ENCODE measurements at regions not wholly inside any gene's neighbourhood (a gene's known extent, or its start where the extent isn't known, plus 50 kb on each side); places are given as distances from the start of the nearest gene placed in this dataset.

GRCh38 chr4:10298681-10299080, 158.5 kb downstream of the ZNF518B start:
- no peak overlapping the region for H3K27ac ChIP-seq (ENCODE audit: low read depth, low read length)
- no peak overlapping the region for H3K4me3 ChIP-seq (ENCODE audit: low read length)
- no peak overlapping the region for H3K9ac ChIP-seq (ENCODE audit: low read length)
- H3K36me3 ChIP-seq (ENCODE audit: control insufficient read depth, insufficient read depth, low read length): no peaks in the 10 kb centered on the region
- H3K4me1 ChIP-seq (ENCODE audit: control insufficient read depth, insufficient read depth, low read length): no peaks in the 10 kb centered on the region
- H3K27me3 ChIP-seq (ENCODE audit: control insufficient read depth, insufficient read depth, low read length): no peaks in the 10 kb centered on the region

GRCh38 chr4:10296730-10297129, 160.5 kb downstream of the ZNF518B start:
- Histone ChIP-seq H3K27me3 (ENCODE audit: control insufficient read depth, insufficient read depth, low read length) (no peaks in the 10 kb centered on the region), H3K4me1 (ENCODE audit: control insufficient read depth, insufficient read depth, low read length) (no peaks in the 10 kb centered on the region), H3K27ac (ENCODE audit: low read depth, low read length) (no peak overlapping the region), H3K9ac (ENCODE audit: low read length) (no peak overlapping the region), H3K4me3 (ENCODE audit: low read length) (no peak overlapping the region), H3K36me3 (ENCODE audit: control insufficient read depth, insufficient read depth, low read length) (no peaks in the 10 kb centered on the region)

GRCh38 chr4:10295301-10295700, 161.9 kb downstream of the ZNF518B start:
- Histone ChIP-seq H3K4me1 (ENCODE audit: control insufficient read depth, insufficient read depth, low read length) (no peaks in the 10 kb centered on the region), H3K27ac (ENCODE audit: low read depth, low read length) (no peak overlapping the region), H3K9ac (ENCODE audit: low read length) (no peak overlapping the region), H3K36me3 (ENCODE audit: control insufficient read depth, insufficient read depth, low read length) (no peaks in the 10 kb centered on the region), H3K4me3 (ENCODE audit: low read length) (no peak overlapping the region), H3K27me3 (ENCODE audit: control insufficient read depth, insufficient read depth, low read length) (no peaks in the 10 kb centered on the region)

- H3K4me1 ChIP-seq (ENCODE audit: control insufficient read depth, insufficient read depth, low read length): no peaks in the 10 kb centered on the region
- no peaks in the 10 kb centered on the region for H3K27me3 ChIP-seq (ENCODE audit: control insufficient read depth, insufficient read depth, low read length)
- H3K36me3 ChIP-seq (ENCODE audit: control insufficient read depth, insufficient read depth, low read length): no peaks in the 10 kb centered on the region
- no peak overlapping the region for H3K9ac ChIP-seq (ENCODE audit: low read length)
- H3K4me3 ChIP-seq (ENCODE audit: low read length): no peak overlapping the region
- H3K27ac ChIP-seq (ENCODE audit: low read depth, low read length): no peak overlapping the region
These were observed 167.7 kb downstream of the ZNF518B start for GRCh38 chr4:10289538-10289906.

- Histone ChIP-seq H3K36me3 (ENCODE audit: control insufficient read depth, insufficient read depth, low read length) (no peaks in the 10 kb centered on the region), H3K27me3 (ENCODE audit: control insufficient read depth, insufficient read depth, low read length) (no peaks in the 10 kb centered on the region), H3K4me1 (ENCODE audit: control insufficient read depth, insufficient read depth, low read length) (no peaks in the 10 kb centered on the region), H3K9ac (ENCODE audit: low read length) (no peak overlapping the region), H3K4me3 (ENCODE audit: low read length) (no peak overlapping the region), H3K27ac (ENCODE audit: low read depth, low read length) (no peak overlapping the region)
These were observed 168.2 kb downstream of the ZNF518B start for GRCh38 chr4:10288830-10289537.

- H3K9ac ChIP-seq (ENCODE audit: low read length): no peak overlapping the region
- no peaks in the 10 kb centered on the region for H3K27me3 ChIP-seq (ENCODE audit: control insufficient read depth, insufficient read depth, low read length)
- no peaks in the 10 kb centered on the region for H3K4me1 ChIP-seq (ENCODE audit: control insufficient read depth, insufficient read depth, low read length)
- H3K4me3 ChIP-seq (ENCODE audit: low read length): no peak overlapping the region
- no peaks in the 10 kb centered on the region for H3K36me3 ChIP-seq (ENCODE audit: control insufficient read depth, insufficient read depth, low read length)
- H3K27ac ChIP-seq (ENCODE audit: low read depth, low read length): no peak overlapping the region
These were observed 168.4 kb upstream of the WDR1 start for GRCh38 chr4:10285028-10285427.

GRCh38 chr4:10283761-10284160, 167.2 kb upstream of the WDR1 start:
- H3K36me3 ChIP-seq (ENCODE audit: control insufficient read depth, insufficient read depth, low read length): no peaks in the 10 kb centered on the region
- no peak overlapping the region for H3K4me3 ChIP-seq (ENCODE audit: low read length)
- H3K27ac ChIP-seq (ENCODE audit: low read depth, low read length): no peak overlapping the region
- no peak overlapping the region for H3K9ac ChIP-seq (ENCODE audit: low read length)
- H3K27me3 ChIP-seq (ENCODE audit: control insufficient read depth, insufficient read depth, low read length): no peaks in the 10 kb centered on the region
- no peaks in the 10 kb centered on the region for H3K4me1 ChIP-seq (ENCODE audit: control insufficient read depth, insufficient read depth, low read length)

GRCh38 chr4:10281996-10282395, 165.4 kb upstream of the WDR1 start:
- no peaks in the 10 kb centered on the region for H3K27me3 ChIP-seq (ENCODE audit: control insufficient read depth, insufficient read depth, low read length)
- H3K27ac ChIP-seq (ENCODE audit: low read depth, low read length): no peak overlapping the region
- no peak overlapping the region for H3K4me3 ChIP-seq (ENCODE audit: low read length)
- H3K4me1 ChIP-seq (ENCODE audit: control insufficient read depth, insufficient read depth, low read length): no peaks in the 10 kb centered on the region
- no peak overlapping the region for H3K9ac ChIP-seq (ENCODE audit: low read length)
- H3K36me3 ChIP-seq (ENCODE audit: control insufficient read depth, insufficient read depth, low read length): no peaks in the 10 kb centered on the region

- Histone ChIP-seq H3K36me3 (ENCODE audit: control insufficient read depth, insufficient read depth, low read length) (no peaks in the 10 kb centered on the region), H3K27me3 (ENCODE audit: control insufficient read depth, insufficient read depth, low read length) (no peaks in the 10 kb centered on the region), H3K9ac (ENCODE audit: low read length) (no peak overlapping the region), H3K4me1 (ENCODE audit: control insufficient read depth, insufficient read depth, low read length) (no peaks in the 10 kb centered on the region), H3K27ac (ENCODE audit: low read depth, low read length) (no peak overlapping the region), H3K4me3 (ENCODE audit: low read length) (no peak overlapping the region)
These were observed 162.7 kb upstream of the WDR1 start for GRCh38 chr4:10279261-10279660.

- no peak overlapping the region for H3K4me3 ChIP-seq (ENCODE audit: low read length)
- no peaks in the 10 kb centered on the region for H3K36me3 ChIP-seq (ENCODE audit: control insufficient read depth, insufficient read depth, low read length)
- no peak overlapping the region for H3K9ac ChIP-seq (ENCODE audit: low read length)
- H3K27ac ChIP-seq (ENCODE audit: low read depth, low read length): no peak overlapping the region
- no peaks in the 10 kb centered on the region for H3K27me3 ChIP-seq (ENCODE audit: control insufficient read depth, insufficient read depth, low read length)
- H3K4me1 ChIP-seq (ENCODE audit: control insufficient read depth, insufficient read depth, low read length): no peaks in the 10 kb centered on the region
These were observed 161.5 kb upstream of the WDR1 start for GRCh38 chr4:10278071-10278470.

- H3K4me3 ChIP-seq (ENCODE audit: low read length): no peak overlapping the region
- H3K9ac ChIP-seq (ENCODE audit: low read length): no peak overlapping the region
- H3K27ac ChIP-seq (ENCODE audit: low read depth, low read length): no peak overlapping the region
- no peaks in the 10 kb centered on the region for H3K27me3 ChIP-seq (ENCODE audit: control insufficient read depth, insufficient read depth, low read length)
- H3K4me1 ChIP-seq (ENCODE audit: control insufficient read depth, insufficient read depth, low read length): no peaks in the 10 kb centered on the region
- H3K36me3 ChIP-seq (ENCODE audit: control insufficient read depth, insufficient read depth, low read length): no peaks in the 10 kb centered on the region
These were observed 159.6 kb upstream of the WDR1 start for GRCh38 chr4:10276152-10276551.

GRCh38 chr4:10275696-10276095, 159.1 kb upstream of the WDR1 start:
- Histone ChIP-seq H3K9ac (ENCODE audit: low read length) (no peak overlapping the region), H3K27ac (ENCODE audit: low read depth, low read length) (no peak overlapping the region), H3K4me3 (ENCODE audit: low read length) (no peak overlapping the region), H3K4me1 (ENCODE audit: control insufficient read depth, insufficient read depth, low read length) (no peaks in the 10 kb centered on the region), H3K36me3 (ENCODE audit: control insufficient read depth, insufficient read depth, low read length) (no peaks in the 10 kb centered on the region), H3K27me3 (ENCODE audit: control insufficient read depth, insufficient read depth, low read length) (no peaks in the 10 kb centered on the region)

GRCh38 chr4:10273030-10273429, 156.4 kb upstream of the WDR1 start:
- Histone ChIP-seq H3K4me3 (ENCODE audit: low read length) (no peak overlapping the region), H3K27ac (ENCODE audit: low read depth, low read length) (no peak overlapping the region), H3K9ac (ENCODE audit: low read length) (no peak overlapping the region), H3K36me3 (ENCODE audit: control insufficient read depth, insufficient read depth, low read length) (no peaks in the 10 kb centered on the region), H3K27me3 (ENCODE audit: control insufficient read depth, insufficient read depth, low read length) (no peaks in the 10 kb centered on the region), H3K4me1 (ENCODE audit: control insufficient read depth, insufficient read depth, low read length) (no peaks in the 10 kb centered on the region)

All from rectal smooth muscle tissue (tissue), 1 donor.